ENCODE measurements at regions not wholly inside any gene's neighbourhood (a gene's known extent, or its start where the extent isn't known, plus 50 kb on each side); places are given as distances from the start of the nearest gene placed in this dataset.
"Not testable (repeated sequence)": the region's sequence is repeated elsewhere in the genome, so short reads cannot be mapped to it uniquely, and the experiment has no call there.

GRCh38 chr7:106713452-106713851 is 52.5 kb upstream of the CCDC71L start:
- not testable (repeated sequence) for DNase-seq

- DNase-seq, result not testable (repeated sequence)
These were observed 53.9 kb upstream of the CCDC71L start for GRCh38 chr7:106714590-106715442.

- DNase-seq, result no peak
These were observed 54.8 kb upstream of the CCDC71L start for GRCh38 chr7:106715730-106716129.

GRCh38 chr7:106717254-106717954 is 56.4 kb upstream of the CCDC71L start:
- DNase-seq, result no peak

- DNase-seq, result peak; percentile 12
These were observed 57.3 kb upstream of the CCDC71L start for GRCh38 chr7:106717955-106718871.

GRCh38 chr7:106720641-106721040 is 59.7 kb upstream of the CCDC71L start:
- no peak for DNase-seq

- DNase-seq, result no peak
These were observed 61.1 kb upstream of the CCDC71L start for GRCh38 chr7:106721816-106722785.

GRCh38 chr7:106723398-106723797 is 62.4 kb upstream of the CCDC71L start:
- DNase-seq, result no peak

- DNase-seq, result no peak
These were observed 68.9 kb upstream of the CCDC71L start for GRCh38 chr7:106729720-106730385.

GRCh38 chr7:106731187-106731586 is 70.2 kb upstream of the CCDC71L start:
- no peak for DNase-seq

- DNase-seq, result no peak
These were observed 70.9 kb upstream of the CCDC71L start for GRCh38 chr7:106731646-106732444.

- no peak for DNase-seq
These were observed 74.7 kb upstream of the CCDC71L start for GRCh38 chr7:106735637-106736036.

GRCh38 chr7:106736123-106736507 is 75.2 kb upstream of the CCDC71L start:
- no peak for DNase-seq

- peak; percentile 9 for DNase-seq
These were observed 75.7 kb upstream of the CCDC71L start for GRCh38 chr7:106736508-106737201.

- DNase-seq, result no peak
These were observed 76.2 kb upstream of the CCDC71L start for GRCh38 chr7:106737202-106737562.

GRCh38 chr7:106740806-106741205 is 79.8 kb upstream of the CCDC71L start:
- no peak for DNase-seq

- DNase-seq, result no peak
These were observed 83.7 kb upstream of the CCDC71L start for GRCh38 chr7:106744563-106745091.

GRCh38 chr7:106747301-106747700 is 86.3 kb upstream of the CCDC71L start:
- not testable (repeated sequence) for DNase-seq

- no peak for DNase-seq
These were observed 86.8 kb upstream of the CCDC71L start for GRCh38 chr7:106747804-106748203.
